Breast epithelium (tissue), 3 donors: ENCODE measurements at regions not wholly inside any gene's neighbourhood (a gene's known extent, or its start where the extent isn't known, plus 50 kb on each side); places are given as distances from the start of the nearest gene placed in this dataset.

ENCODE experiments used
- POLR2A ChIP-seq: fragments of 450-650 bp; IDR thresholded peaks from one replicate; pipeline ENCODE4 v1.6.1; 2016; ENCODE audit warnings: antibody characterized with exemption, mild to moderate bottlenecking, moderate library complexity
- TF ChIP-seq, protein P1 (sequence below), 3 donors: fragments of 450-650 bp; IDR thresholded peaks; one replicate each; pipeline ENCODE4 v1.5.1; 2016 to 2017; ENCODE audit warnings: antibody characterized with exemption in 3 of 3, mild to moderate bottlenecking in 3 of 3, moderate library complexity in 3 of 3

DNA sequence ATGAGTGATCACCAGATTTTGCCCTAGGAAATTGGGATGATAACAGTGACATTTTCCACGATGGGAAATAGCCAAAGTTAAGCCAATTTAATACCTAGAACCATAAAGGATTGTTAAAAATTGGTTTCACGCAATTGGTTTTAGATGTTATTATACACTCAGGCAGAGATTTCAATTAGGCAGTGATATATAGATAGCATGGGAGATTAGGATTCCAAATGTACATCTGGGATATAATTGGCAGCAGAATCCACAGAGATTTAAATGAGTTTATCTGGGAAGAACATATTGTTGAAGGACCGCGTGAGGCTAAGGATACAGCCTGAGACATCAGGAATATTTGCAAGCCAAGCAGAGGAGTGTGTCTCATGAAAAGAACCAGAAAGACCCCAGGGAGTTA is 351.6 kb downstream of the GPM6A start:
- TF ChIP-seq, protein P1, sequence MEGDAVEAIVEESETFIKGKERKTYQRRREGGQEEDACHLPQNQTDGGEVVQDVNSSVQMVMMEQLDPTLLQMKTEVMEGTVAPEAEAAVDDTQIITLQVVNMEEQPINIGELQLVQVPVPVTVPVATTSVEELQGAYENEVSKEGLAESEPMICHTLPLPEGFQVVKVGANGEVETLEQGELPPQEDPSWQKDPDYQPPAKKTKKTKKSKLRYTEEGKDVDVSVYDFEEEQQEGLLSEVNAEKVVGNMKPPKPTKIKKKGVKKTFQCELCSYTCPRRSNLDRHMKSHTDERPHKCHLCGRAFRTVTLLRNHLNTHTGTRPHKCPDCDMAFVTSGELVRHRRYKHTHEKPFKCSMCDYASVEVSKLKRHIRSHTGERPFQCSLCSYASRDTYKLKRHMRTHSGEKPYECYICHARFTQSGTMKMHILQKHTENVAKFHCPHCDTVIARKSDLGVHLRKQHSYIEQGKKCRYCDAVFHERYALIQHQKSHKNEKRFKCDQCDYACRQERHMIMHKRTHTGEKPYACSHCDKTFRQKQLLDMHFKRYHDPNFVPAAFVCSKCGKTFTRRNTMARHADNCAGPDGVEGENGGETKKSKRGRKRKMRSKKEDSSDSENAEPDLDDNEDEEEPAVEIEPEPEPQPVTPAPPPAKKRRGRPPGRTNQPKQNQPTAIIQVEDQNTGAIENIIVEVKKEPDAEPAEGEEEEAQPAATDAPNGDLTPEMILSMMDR (IDR thresholded peaks at IDR 0.05): no peak
- no peak for TF ChIP-seq POLR2A
